K562 (cell line): ENCODE measurements at regions not wholly inside any gene's neighbourhood (a gene's known extent, or its start where the extent isn't known, plus 50 kb on each side); places are given as distances from the start of the nearest gene placed in this dataset.
"Not testable (repeated sequence)": the region's sequence is repeated elsewhere in the genome, so short reads cannot be mapped to it uniquely, and the experiment has no call there.

ENCODE experiments used
- ATAC-seq: fragments of 200-7000 bp; cut with Tn5 transposase; 3 replicates; pipeline ENCODE4 v1.9.1; 2020; ENCODE audit warnings: moderate library complexity
- BruUV-seq: library from RNA; stranded (reverse); fragments of 400-500 nt; replicated peaks from 2 replicates; lab custom pipeline; 2021; lab: Mats Ljungman, UMichigan
- CTCF ChIA-PET: fragments of 300-600 bp; formaldehyde crosslinking; extraction: SDS; loops from one replicate; lab custom pipeline; 2021; ENCODE audit warnings: low intra/inter-chr PET ratio; lab: Yijun Ruan, JAX
- POLR2A ChIA-PET: fragments of 300-600, 350-650 bp; sonication (Branson Sonifier 250); formaldehyde crosslinking; extraction: SDS; loops from one replicate; lab custom pipeline; 2021; ENCODE audit warnings: antibody characterized with exemption, inconsistent platforms; lab: Yijun Ruan, JAX
- DNase-seq, 4 experiments: peaks; one replicate each; pipeline versions ENCODE4 v3.0.0 to v3.0.0-alpha.2; 2011 to 2018; ENCODE audit warnings: low spot score in 3 of 4, mixed read lengths in 3 of 4; ENCODE audit errors: extremely low read depth in 1 of 4
- FAIRE-seq: peaks from 2 replicates; lab custom pipeline; 2011; peaks lifted over from hg19 to GRCh38; lab: Jason Lieb, UNC
- H2AFZ ChIP-seq: 2 replicates; pipeline ENCODE4 v1.6.0; 2011; ENCODE audit warnings: low read depth, low read length, control low read depth, inconsistent platforms
- H3K27ac ChIP-seq: fragments of 200-600 bp; 3 replicates; pipeline ENCODE4 v1.8.0; 2011; ENCODE audit warnings: low read depth, mild to moderate bottlenecking, control low read depth, inconsistent platforms, low read length, moderate library complexity, mixed read lengths; ENCODE audit errors: extremely low read depth
- H3K27me3 ChIP-seq, 2 experiments: fragments of 300-600 bp in 1 of 2; 2 replicates in 1 of 2; 3 replicates in 1 of 2; pipeline versions ENCODE4 v1.6.0 to v1.8.0; 2011; ENCODE audit warnings: inconsistent platforms in 2 of 2, low read length in 2 of 2, mild to moderate bottlenecking in 1 of 2, mixed read lengths in 1 of 2, moderate library complexity in 1 of 2; ENCODE audit not compliant: control insufficient read depth in 2 of 2, insufficient read depth in 2 of 2
- H3K36me3 ChIP-seq: fragments of 300-600 bp; 3 replicates; pipeline ENCODE4 v1.8.0; 2011; ENCODE audit warnings: mild to moderate bottlenecking, low read length, inconsistent platforms; ENCODE audit not compliant: control insufficient read depth, insufficient read depth
- H3K4me1 ChIP-seq, 2 experiments: fragments of 200-600 bp in 1 of 2; replicated peaks in 1 of 2; 2 replicates in 1 of 2; 3 replicates in 1 of 2; pipeline versions ENCODE4 v1.5.1 to v1.8.0; 2011; ENCODE audit warnings: inconsistent platforms in 2 of 2, low read length in 2 of 2, mild to moderate bottlenecking in 1 of 2, mixed read lengths in 1 of 2, moderate library complexity in 1 of 2; ENCODE audit not compliant: control insufficient read depth in 2 of 2, insufficient read depth in 2 of 2
- H3K4me2 ChIP-seq: 2 replicates; pipeline ENCODE4 v1.6.1; 2011; ENCODE audit warnings: low read length, control low read depth, inconsistent platforms, mixed read lengths; ENCODE audit not compliant: insufficient read depth
- H3K4me3 ChIP-seq: fragments of 200-600 bp; sonication (generic), shearing (Covaris generic); 2 replicates; pipeline ENCODE4 v1.5.1; 2016; ENCODE audit warnings: control low read depth, inconsistent platforms
- H3K79me2 ChIP-seq: fragments of 200-600 bp; 3 replicates; pipeline ENCODE4 v1.8.0; 2011; ENCODE audit warnings: low read length, inconsistent platforms; ENCODE audit not compliant: control insufficient read depth, insufficient read depth
- H3K9ac ChIP-seq, 2 experiments: 2 replicates each; pipeline versions ENCODE4 v1.6.0 to v1.6.1; 2011; ENCODE audit warnings: low read depth in 2 of 2, low read length in 2 of 2, control low read depth in 1 of 2, inconsistent platforms in 1 of 2, mild to moderate bottlenecking in 1 of 2, mixed read lengths in 1 of 2; ENCODE audit not compliant: insufficient read depth in 1 of 2
- H3K9me1 ChIP-seq: one replicate; pipeline ENCODE4 v1.6.0; 2011; ENCODE audit warnings: inconsistent platforms, mild to moderate bottlenecking, low read length, moderate library complexity; ENCODE audit not compliant: control insufficient read depth, insufficient read depth
- H3K9me3 ChIP-seq: replicated peaks from 2 replicates; pipeline ENCODE4 v1.5.1; 2011; ENCODE audit warnings: low read depth, low read length, inconsistent platforms; ENCODE audit not compliant: control insufficient read depth, insufficient read depth
- H4K20me1 ChIP-seq: replicated peaks from 2 replicates; pipeline ENCODE4 v1.6.1; 2011; ENCODE audit warnings: low read length, inconsistent platforms, mixed read lengths; ENCODE audit not compliant: control insufficient read depth, insufficient read depth
- WGBS: fragments of 100-300 bp; shearing (Covaris generic); methylation state at CpG from one replicate; pipeline ENCODE4 v1.1.6; 2016; ENCODE audit warnings: low coverage, mixed read lengths; ENCODE audit not compliant: insufficient coverage; ENCODE audit errors: missing lambda C conversion rate; 5-methylcytosine and 5-hydroxymethylcytosine counted together
- in situ Hi-C: fragments of 300-500 bp; cut with MboI; formaldehyde crosslinking; loops from 4 replicates; pipeline ENCODE4 v1.15.0; 2018; ENCODE audit warnings: inconsistent platforms, mixed read lengths
- intact Hi-C: fragments of 100-400 bp; cut with micrococcal nuclease; formaldehyde crosslinking; loops from 2 replicates; pipeline ENCODE4 v1.14.2; 2022
- TF ChIP-seq, protein P1 (sequence below): fragments of 450-650 bp; formaldehyde crosslinking; conservative IDR thresholded peaks from 2 replicates; pipeline ENCODE4 v1.4.0; 2022; ENCODE audit warnings: mild to moderate bottlenecking, missing genetic modification characterization
- TF ChIP-seq, protein P2 (sequence below): sonication (generic); formaldehyde crosslinking; IDR thresholded peaks from 2 replicates; pipeline ENCODE4 v1.4.0; 2020; ENCODE audit warnings: mild to moderate bottlenecking, missing genetic modification reagents

DNA sequence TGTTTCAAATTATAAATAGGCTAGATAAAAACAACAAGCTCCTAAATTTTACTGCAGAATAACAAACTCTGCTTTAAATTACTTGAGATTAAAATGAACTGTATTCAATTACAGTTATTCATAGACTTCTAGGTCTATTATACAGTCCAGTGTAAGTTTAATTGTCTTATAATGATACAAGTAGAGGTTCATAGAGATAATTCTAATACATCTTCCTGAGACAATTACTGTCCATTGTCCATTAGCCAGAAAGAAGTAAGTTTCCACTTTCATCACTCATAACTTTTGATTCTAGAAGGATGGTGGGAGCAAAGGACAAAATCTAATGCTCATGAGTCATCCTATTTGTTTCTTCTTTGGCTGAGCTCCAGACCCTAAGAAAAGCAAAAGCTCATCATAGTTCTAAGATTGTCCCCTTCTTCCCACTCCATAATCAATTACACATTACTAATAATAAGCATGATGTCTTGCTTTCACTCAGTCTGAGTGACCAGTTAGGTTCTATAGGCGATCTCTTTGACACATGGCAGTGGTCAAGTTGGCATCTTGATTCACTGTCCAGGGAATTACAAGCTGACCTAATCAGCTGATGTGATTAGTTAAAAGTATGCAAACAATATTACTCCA lies 502.5 kb upstream of the IZUMO3 start (continued):
- TF ChIP-seq, protein P1, sequence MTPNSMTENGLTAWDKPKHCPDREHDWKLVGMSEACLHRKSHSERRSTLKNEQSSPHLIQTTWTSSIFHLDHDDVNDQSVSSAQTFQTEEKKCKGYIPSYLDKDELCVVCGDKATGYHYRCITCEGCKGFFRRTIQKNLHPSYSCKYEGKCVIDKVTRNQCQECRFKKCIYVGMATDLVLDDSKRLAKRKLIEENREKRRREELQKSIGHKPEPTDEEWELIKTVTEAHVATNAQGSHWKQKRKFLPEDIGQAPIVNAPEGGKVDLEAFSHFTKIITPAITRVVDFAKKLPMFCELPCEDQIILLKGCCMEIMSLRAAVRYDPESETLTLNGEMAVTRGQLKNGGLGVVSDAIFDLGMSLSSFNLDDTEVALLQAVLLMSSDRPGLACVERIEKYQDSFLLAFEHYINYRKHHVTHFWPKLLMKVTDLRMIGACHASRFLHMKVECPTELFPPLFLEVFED (CRISPR knock-in tag), result no peak
- TF ChIP-seq, protein P2, sequence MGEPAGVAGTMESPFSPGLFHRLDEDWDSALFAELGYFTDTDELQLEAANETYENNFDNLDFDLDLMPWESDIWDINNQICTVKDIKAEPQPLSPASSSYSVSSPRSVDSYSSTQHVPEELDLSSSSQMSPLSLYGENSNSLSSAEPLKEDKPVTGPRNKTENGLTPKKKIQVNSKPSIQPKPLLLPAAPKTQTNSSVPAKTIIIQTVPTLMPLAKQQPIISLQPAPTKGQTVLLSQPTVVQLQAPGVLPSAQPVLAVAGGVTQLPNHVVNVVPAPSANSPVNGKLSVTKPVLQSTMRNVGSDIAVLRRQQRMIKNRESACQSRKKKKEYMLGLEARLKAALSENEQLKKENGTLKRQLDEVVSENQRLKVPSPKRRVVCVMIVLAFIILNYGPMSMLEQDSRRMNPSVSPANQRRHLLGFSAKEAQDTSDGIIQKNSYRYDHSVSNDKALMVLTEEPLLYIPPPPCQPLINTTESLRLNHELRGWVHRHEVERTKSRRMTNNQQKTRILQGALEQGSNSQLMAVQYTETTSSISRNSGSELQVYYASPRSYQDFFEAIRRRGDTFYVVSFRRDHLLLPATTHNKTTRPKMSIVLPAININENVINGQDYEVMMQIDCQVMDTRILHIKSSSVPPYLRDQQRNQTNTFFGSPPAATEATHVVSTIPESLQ (CRISPR knock-in tag), result no peak

DNA sequence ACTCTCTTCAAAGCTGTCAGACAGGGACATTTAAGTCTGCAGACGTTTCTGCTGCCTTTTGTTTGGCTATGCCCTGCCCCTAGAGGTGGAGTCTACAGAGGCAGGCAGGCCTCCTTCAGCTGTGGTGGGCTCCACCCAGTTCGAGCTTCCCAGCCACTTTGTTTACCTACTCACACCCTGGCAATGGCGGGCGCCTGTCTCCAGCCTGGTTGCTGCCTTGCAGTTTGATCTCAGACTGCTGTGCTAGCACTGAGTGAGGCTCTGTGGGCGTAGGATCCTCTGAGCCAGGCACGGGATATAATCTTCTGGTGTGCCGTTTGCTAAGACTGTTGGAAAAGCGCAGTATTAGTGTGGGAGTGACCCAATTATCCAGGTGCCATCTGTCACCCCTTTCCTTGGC lies 499.8 kb upstream of the IZUMO3 start:
- FAIRE-seq, intact Hi-C loops, H2AFZ ChIP-seq, DNase-seq, H3K4me2 ChIP-seq, H3K9ac ChIP-seq, H3K79me2 ChIP-seq, H3K9me1 ChIP-seq, H3K9me3 ChIP-seq, H3K4me1 ChIP-seq, POLR2A ChIA-PET, in situ Hi-C loops, H4K20me1 ChIP-seq, H3K36me3 ChIP-seq, H3K27me3 ChIP-seq, ATAC-seq, H3K27ac ChIP-seq, H3K4me3 ChIP-seq, BruUV-seq, CTCF ChIA-PET: not testable (repeated sequence)
- no CpG with 5 or more reads among the region's 8 CpGs for WGBS
